ENCODE measurements at regions not wholly inside any gene's neighbourhood (a gene's known extent, or its start where the extent isn't known, plus 50 kb on each side); places are given as distances from the start of the nearest gene placed in this dataset.

DNA sequence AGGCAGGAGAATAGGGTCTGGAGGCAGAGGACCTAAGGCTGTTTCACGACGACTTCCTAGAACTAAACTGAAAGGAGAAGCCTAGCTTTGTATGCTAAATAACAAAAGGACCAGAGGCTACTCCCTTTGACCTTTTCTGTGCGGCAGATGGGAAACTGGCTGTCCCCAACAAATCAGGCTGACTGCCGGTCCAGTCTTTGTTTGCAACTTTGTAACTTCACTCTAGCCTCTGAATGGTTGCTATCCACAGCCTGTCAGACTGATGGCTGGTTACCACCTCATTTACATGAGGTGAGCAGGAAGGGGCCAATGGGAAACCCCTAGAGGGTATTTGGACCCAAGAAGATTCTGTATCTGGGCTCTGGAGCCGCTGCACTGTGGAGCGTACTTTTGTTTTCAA, 132.6 kb upstream of the SHH start:
- H3K27ac Mint-ChIP-seq, result no peak overlapping the region
- DNase-seq (no peak), ATAC-seq (no peak)
- H3K9me3 Mint-ChIP-seq, result peaks cover 4% of the 10 kb centered on the region
- H3K27me3 Mint-ChIP-seq, result peaks cover 12% of the 10 kb centered on the region
- ChIA-PET CTCF (no interaction called here), POLR2A (no interaction called here)
- intact Hi-C loops (cut with micrococcal nuclease), result no loop called here
- H3K36me3 Mint-ChIP-seq (ENCODE audit: low read depth), result no peaks in the 10 kb centered on the region
- TF ChIP-seq, protein P1, sequence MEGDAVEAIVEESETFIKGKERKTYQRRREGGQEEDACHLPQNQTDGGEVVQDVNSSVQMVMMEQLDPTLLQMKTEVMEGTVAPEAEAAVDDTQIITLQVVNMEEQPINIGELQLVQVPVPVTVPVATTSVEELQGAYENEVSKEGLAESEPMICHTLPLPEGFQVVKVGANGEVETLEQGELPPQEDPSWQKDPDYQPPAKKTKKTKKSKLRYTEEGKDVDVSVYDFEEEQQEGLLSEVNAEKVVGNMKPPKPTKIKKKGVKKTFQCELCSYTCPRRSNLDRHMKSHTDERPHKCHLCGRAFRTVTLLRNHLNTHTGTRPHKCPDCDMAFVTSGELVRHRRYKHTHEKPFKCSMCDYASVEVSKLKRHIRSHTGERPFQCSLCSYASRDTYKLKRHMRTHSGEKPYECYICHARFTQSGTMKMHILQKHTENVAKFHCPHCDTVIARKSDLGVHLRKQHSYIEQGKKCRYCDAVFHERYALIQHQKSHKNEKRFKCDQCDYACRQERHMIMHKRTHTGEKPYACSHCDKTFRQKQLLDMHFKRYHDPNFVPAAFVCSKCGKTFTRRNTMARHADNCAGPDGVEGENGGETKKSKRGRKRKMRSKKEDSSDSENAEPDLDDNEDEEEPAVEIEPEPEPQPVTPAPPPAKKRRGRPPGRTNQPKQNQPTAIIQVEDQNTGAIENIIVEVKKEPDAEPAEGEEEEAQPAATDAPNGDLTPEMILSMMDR (IDR thresholded peaks at IDR 0.05), result no peak
- peaks cover 17% of the 10 kb centered on the region for H3K4me1 Mint-ChIP-seq (ENCODE audit: low read depth)
- no peak overlapping the region for H3K4me3 Mint-ChIP-seq

DNA sequence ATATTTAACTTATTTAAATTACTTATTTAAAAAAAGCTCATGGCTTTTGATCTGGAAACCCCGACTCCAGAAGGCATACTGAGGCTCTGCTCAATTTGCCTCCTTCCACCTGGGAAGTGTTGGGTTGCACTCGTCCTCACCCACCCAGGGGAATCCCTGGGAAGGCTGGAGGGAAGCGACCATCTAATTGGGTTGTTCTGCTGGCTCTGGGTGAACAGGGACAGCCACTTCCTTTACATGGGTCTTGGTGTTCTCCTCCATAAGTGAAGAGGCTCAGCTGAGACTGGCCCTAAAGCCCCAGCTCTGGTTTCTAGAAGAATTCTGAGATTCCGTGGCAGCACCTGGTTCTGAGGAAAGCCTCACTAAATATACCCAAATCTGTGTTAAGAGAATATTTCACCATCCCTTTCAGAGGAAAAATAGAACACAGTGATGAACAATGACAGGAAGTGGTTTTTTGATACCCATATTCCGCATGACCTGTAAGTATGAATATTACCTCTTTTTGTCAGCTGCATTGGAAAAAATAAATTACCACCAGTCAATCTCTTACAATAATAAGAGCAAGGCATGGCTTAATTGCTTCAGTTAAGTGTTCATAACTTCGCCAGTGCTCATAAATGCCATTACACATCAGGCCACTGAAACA, 131.1 kb upstream of the SHH start:
- no peaks in the 10 kb centered on the region for H3K36me3 Mint-ChIP-seq (ENCODE audit: low read depth)
- intact Hi-C loops (cut with micrococcal nuclease), result no loop called here
- ATAC-seq (peak; percentile 70), DNase-seq (no peak)
- H3K27me3 Mint-ChIP-seq, result peaks cover 12% of the 10 kb centered on the region
- H3K4me3 Mint-ChIP-seq, result no peak overlapping the region
- ChIA-PET POLR2A (no interaction called here), CTCF (no interaction called here)
- TF ChIP-seq, protein P1 (IDR thresholded peaks at IDR 0.05), result no peak
- H3K4me1 Mint-ChIP-seq (ENCODE audit: low read depth), result peaks cover 17% of the 10 kb centered on the region
- peaks cover 9% of the 10 kb centered on the region for H3K9me3 Mint-ChIP-seq
- no peak overlapping the region for H3K27ac Mint-ChIP-seq

GRCh38 chr7:155942226-155942950, 130.1 kb upstream of the SHH start:
- peaks cover 9% of the 10 kb centered on the region for H3K9me3 Mint-ChIP-seq
- H3K4me1 Mint-ChIP-seq (ENCODE audit: low read depth), result peaks cover 17% of the 10 kb centered on the region
- H3K27ac Mint-ChIP-seq, result no peak overlapping the region
- H3K36me3 Mint-ChIP-seq (ENCODE audit: low read depth), result no peaks in the 10 kb centered on the region
- intact Hi-C loops (cut with micrococcal nuclease), result no loop called here
- no peak for DNase-seq
- H3K4me3 Mint-ChIP-seq, result no peak overlapping the region
- TF ChIP-seq, protein P1 (IDR thresholded peaks at IDR 0.05), result no peak
- ATAC-seq, result no peak
- peaks cover 8% of the 10 kb centered on the region for H3K27me3 Mint-ChIP-seq
- ChIA-PET CTCF (no interaction called here), POLR2A (no interaction called here)

DNA sequence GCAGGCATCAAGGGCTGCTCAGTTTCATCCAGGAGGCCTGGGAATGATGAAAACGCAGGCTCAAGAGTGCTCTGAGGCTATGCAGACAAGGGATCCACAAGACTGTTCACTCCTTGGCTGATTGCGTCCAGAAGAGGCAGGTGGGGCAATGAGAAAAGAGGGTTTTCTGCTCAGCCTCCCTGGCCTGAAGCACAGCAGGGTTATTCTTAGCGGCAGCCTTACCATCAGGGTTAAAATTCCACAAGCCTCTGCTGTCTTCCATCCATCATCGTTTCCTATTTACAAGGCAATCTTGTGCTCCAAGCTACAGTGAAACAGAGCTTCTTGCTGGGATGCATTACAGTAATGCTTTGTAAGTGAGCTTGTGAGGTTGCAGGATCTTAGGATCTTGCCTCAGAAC, 129.4 kb upstream of the SHH start:
- Mint-ChIP-seq H3K27ac (no peak overlapping the region), H3K9me3 (peaks cover 9% of the 10 kb centered on the region), H3K4me3 (no peak overlapping the region), H3K36me3 (ENCODE audit: low read depth) (no peaks in the 10 kb centered on the region), H3K27me3 (peaks cover 7% of the 10 kb centered on the region), H3K4me1 (ENCODE audit: low read depth) (peaks cover 17% of the 10 kb centered on the region)
- ChIA-PET POLR2A (no interaction called here), CTCF (no interaction called here)
- no peak for DNase-seq
- no peak for ATAC-seq
- intact Hi-C loops (cut with micrococcal nuclease), result no loop called here
- TF ChIP-seq, protein P1 (IDR thresholded peaks at IDR 0.05), result no peak

GRCh38 chr7:155939350-155939749, 127.1 kb upstream of the SHH start:
- TF ChIP-seq, protein P1 (IDR thresholded peaks at IDR 0.05), result no peak
- H3K27me3 Mint-ChIP-seq, result peaks cover 7% of the 10 kb centered on the region
- ChIA-PET CTCF (no interaction called here), POLR2A (no interaction called here)
- no peak overlapping the region for H3K27ac Mint-ChIP-seq
- no peak overlapping the region for H3K4me3 Mint-ChIP-seq
- H3K36me3 Mint-ChIP-seq (ENCODE audit: low read depth), result no peaks in the 10 kb centered on the region
- DNase-seq (no peak), ATAC-seq (no peak)
- H3K9me3 Mint-ChIP-seq, result peaks cover 12% of the 10 kb centered on the region
- peaks cover 11% of the 10 kb centered on the region for H3K4me1 Mint-ChIP-seq (ENCODE audit: low read depth)
- intact Hi-C loops (cut with micrococcal nuclease), result no loop called here
